ENCODE measurements at regions not wholly inside any gene's neighbourhood (a gene's known extent, or its start where the extent isn't known, plus 50 kb on each side); places are given as distances from the start of the nearest gene placed in this dataset.

DNA sequence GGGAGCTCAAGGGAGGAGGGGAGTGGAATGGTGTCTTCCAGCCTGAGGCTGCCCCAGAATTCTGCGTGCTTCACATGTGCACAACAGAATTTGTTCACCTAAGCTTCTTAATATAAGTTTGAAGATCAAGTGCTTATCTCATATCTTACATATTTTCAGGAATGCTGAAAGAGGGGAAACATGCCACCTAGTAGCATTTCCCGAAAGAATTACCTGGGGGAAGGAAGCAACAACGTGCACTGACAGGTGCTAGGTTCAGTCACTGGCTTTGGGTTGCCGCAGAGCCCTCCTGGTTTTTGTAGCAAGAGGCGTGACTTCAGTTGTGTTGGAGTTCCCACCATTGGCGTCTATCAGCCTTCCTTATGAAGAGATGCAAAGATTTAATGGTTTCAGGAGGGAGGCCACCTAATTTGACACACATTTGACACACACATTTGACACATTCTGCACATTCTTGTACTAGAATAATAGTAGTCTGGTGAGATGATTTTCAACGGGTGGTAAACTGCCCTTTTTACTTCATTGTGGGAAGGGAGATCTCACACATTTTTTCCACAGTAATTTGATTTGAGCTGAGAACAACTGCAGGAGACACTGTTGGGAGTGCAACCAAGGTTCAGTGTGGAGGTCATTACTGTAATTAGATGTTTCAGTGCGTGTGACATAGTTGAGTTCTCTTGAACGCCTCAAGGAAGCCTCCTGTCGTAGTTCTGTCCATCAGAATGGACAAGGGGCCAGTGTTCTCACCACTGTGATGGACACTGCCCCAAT lies 481.3 kb downstream of the CCDC171 start:
- Histone ChIP-seq H3K14ac (ENCODE audit: insufficient read depth, low read length) (no peak overlapping the region), H3K4ac (ENCODE audit: low read depth, low read length) (no peak overlapping the region), H2AK5ac (ENCODE audit: insufficient read length, low read length) (no peak overlapping the region), H3K18ac (ENCODE audit: insufficient read length, low read depth, low read length) (no peak overlapping the region), H2BK15ac (ENCODE audit: low read depth, low read length) (no peak overlapping the region), H2BK12ac (ENCODE audit: insufficient read length, low read depth, low read length) (no peak overlapping the region), H3K79me1 (ENCODE audit: insufficient read depth, low read depth, low read length, poor library complexity, severe bottlenecking) (no peaks in the 10 kb centered on the region), H3K4me1 (ENCODE audit: insufficient read depth, low read length) (peaks cover 2% of the 10 kb centered on the region; the same call in 1 of the 2 replicates), H2AFZ (ENCODE audit: low read length) (no peak overlapping the region), H3K56ac (ENCODE audit: insufficient read length, low read depth, low read length) (no peak overlapping the region), H2BK20ac (ENCODE audit: low read depth, low read length, poor library complexity, severe bottlenecking) (no peak overlapping the region), H3K4me2 (ENCODE audit: insufficient read depth, insufficient read length, low read length) (no peak overlapping the region), H3K27ac (ENCODE audit: insufficient read length, low read depth, low read length) (no peak overlapping the region), H3K23ac (ENCODE audit: insufficient read length, low read depth, low read length) (no peak overlapping the region), H3K23me2 (ENCODE audit: insufficient read length, low read depth, low read length, poor library complexity, severe bottlenecking) (no peaks in the 10 kb centered on the region), H3K27me3 (ENCODE audit: insufficient read depth, low read length) (no peaks in the 10 kb centered on the region), H3K9ac (ENCODE audit: extremely low read depth, insufficient read length, low read length) (no peak overlapping the region), H2BK5ac (ENCODE audit: insufficient read length, low read length) (no peak overlapping the region), H3K79me2 (ENCODE audit: insufficient read depth, low read length) (no peaks in the 10 kb centered on the region), H4K20me1 (ENCODE audit: control insufficient read depth, insufficient read depth, insufficient read length) (no peaks in the 10 kb centered on the region), H2BK120ac (ENCODE audit: low read depth, low read length, poor library complexity, severe bottlenecking) (no peak overlapping the region), H4K5ac (ENCODE audit: insufficient read length, low read depth, low read length) (no peak overlapping the region), H4K91ac (ENCODE audit: insufficient read length, low read depth, low read length) (no peak overlapping the region), H3T11ph (ENCODE audit: low read length) (no peak overlapping the region), H3K9me3 (ENCODE audit: control insufficient read depth, low read depth, low read length) (no peaks in the 10 kb centered on the region), H4K8ac (replicated peaks; ENCODE audit: insufficient read length, low read depth, low read length) (no peak overlapping the region)
- Mint-ChIP-seq H3K27me3 (ENCODE audit: low read depth) (no peaks in the 10 kb centered on the region), H3K4me3 (no peak overlapping the region), H3K4me1 (peaks cover 3 to 8% of the 10 kb centered on the region in 2 experiments), H3K9me3 (peaks cover 0 to 6% of the 10 kb centered on the region in 2 experiments; a peak in 2 of 5 replicates), H3K36me3 (ENCODE audit: insufficient read depth in 1 of 3, low read depth in 3 of 3) (no peaks in the 10 kb centered on the region; a peak in 1 of 7 replicates), H3K27ac (no peak overlapping the region)
- WGBS (ENCODE audit: extremely low coverage, insufficient read length, low lambda C conversion rate), result no CpG with 5 or more reads among the region's 10 CpGs
- TF ChIP-seq CTCF (conservative IDR thresholded peaks at IDR 0.05), result no peak
- no peak for DNase-seq
